WERI-Rb-1 (cell line): ENCODE measurements at regions not wholly inside any gene's neighbourhood (a gene's known extent, or its start where the extent isn't known, plus 50 kb on each side); places are given as distances from the start of the nearest gene placed in this dataset.

Source experiments
- DNase-seq: peaks from one replicate; pipeline ENCODE4 v3.0.0-alpha.2; 2020
- H3K27ac ChIP-seq: fragments of 250-450 bp; sonication (Bioruptor Pico); 2 replicates; pipeline ENCODE4 v1.5.1; 2020; ENCODE audit warnings: mild to moderate bottlenecking, moderate library complexity
- H3K27me3 ChIP-seq: fragments of 250-450 bp; sonication (Bioruptor Pico); 2 replicates; pipeline ENCODE4 v1.5.1; 2021; ENCODE audit warnings: mild to moderate bottlenecking, low read depth, moderate library complexity; ENCODE audit not compliant: insufficient read depth, severe bottlenecking
- H3K36me3 ChIP-seq: fragments of 250-450 bp; sonication (Bioruptor Pico); 2 replicates; pipeline ENCODE4 v1.5.1; 2020; ENCODE audit warnings: mild to moderate bottlenecking, moderate library complexity
- H3K4me3 ChIP-seq: 2 replicates; pipeline ENCODE4 v1.5.1; 2011; ENCODE audit warnings: low read depth, mild to moderate bottlenecking, control low read depth, low read length
- H3K9me3 ChIP-seq: fragments of 250-450 bp; sonication (Bioruptor Pico); 2 replicates; pipeline ENCODE4 v1.5.1; 2021; ENCODE audit warnings: mild to moderate bottlenecking, moderate library complexity; ENCODE audit not compliant: severe bottlenecking
- CTCF ChIP-seq: IDR thresholded peaks from 2 replicates; pipeline ENCODE4 v1.5.1; 2011; ENCODE audit warnings: low read depth, mild to moderate bottlenecking, control low read depth, inconsistent platforms, low read length

GRCh38 chr22:46079093-46079860, 71.0 kb upstream of the PPARA start:
- H3K27ac ChIP-seq: no peak overlapping the region

GRCh38 chr22:46079861-46080821, 70.2 kb upstream of the PPARA start:
- Histone ChIP-seq H3K36me3 (no peaks in the 10 kb centered on the region; the same call in none of the 2 replicates), H3K27me3 (no peaks in the 10 kb centered on the region), H3K27ac (no peak overlapping the region), H3K4me3 (no peak overlapping the region), H3K9me3 (no peaks in the 10 kb centered on the region)
- no peak for DNase-seq
- no peak for TF ChIP-seq CTCF

More at GRCh38 chr22:46079093-46079860, 71.0 kb upstream of the PPARA start:
- no peaks in the 10 kb centered on the region for H3K9me3 ChIP-seq
- no peak overlapping the region for H3K4me3 ChIP-seq
- no peak for DNase-seq
- no peak for TF ChIP-seq CTCF
- peaks cover under 1% of the 10 kb centered on the region for H3K36me3 ChIP-seq
- H3K27me3 ChIP-seq: no peaks in the 10 kb centered on the region

- no peak overlapping the region for H3K4me3 ChIP-seq
- H3K9me3 ChIP-seq: no peaks in the 10 kb centered on the region
- DNase-seq: no peak
- no peaks in the 10 kb centered on the region; the same call in 1 of the 2 replicates for H3K36me3 ChIP-seq
- H3K27ac ChIP-seq: no peak overlapping the region
- H3K27me3 ChIP-seq: no peaks in the 10 kb centered on the region
- no peak for TF ChIP-seq CTCF
These were observed 69.1 kb upstream of the PPARA start for GRCh38 chr22:46081036-46081830.

- H3K36me3 ChIP-seq: no peaks in the 10 kb centered on the region
- no peaks in the 10 kb centered on the region for H3K27me3 ChIP-seq
- DNase-seq: no peak
- no peaks in the 10 kb centered on the region for H3K9me3 ChIP-seq
- H3K27ac ChIP-seq: no peak overlapping the region
- H3K4me3 ChIP-seq: no peak overlapping the region
- TF ChIP-seq CTCF: no peak
These were observed 68.5 kb upstream of the PPARA start for GRCh38 chr22:46081831-46082210.

- no peaks in the 10 kb centered on the region for H3K27me3 ChIP-seq
- DNase-seq: no peak
- no peak for TF ChIP-seq CTCF
- H3K4me3 ChIP-seq: no peak overlapping the region
- no peaks in the 10 kb centered on the region for H3K9me3 ChIP-seq
- no peaks in the 10 kb centered on the region for H3K36me3 ChIP-seq
- H3K27ac ChIP-seq: no peak overlapping the region
These were observed 67.7 kb upstream of the PPARA start for GRCh38 chr22:46082633-46083032.
